H1 (cell line): ENCODE measurements at regions not wholly inside any gene's neighbourhood (a gene's known extent, or its start where the extent isn't known, plus 50 kb on each side); places are given as distances from the start of the nearest gene placed in this dataset.

Experiments
- BCL11A ChIP-seq, 2 experiments: IDR thresholded peaks; one replicate each; pipeline ENCODE4 v1.6.1; 2011; ENCODE audit warnings: low read depth in 2 of 2, low read length in 2 of 2, mild to moderate bottlenecking in 2 of 2
- CHD1 ChIP-seq: IDR thresholded peaks from 2 replicates; pipeline ENCODE4 v1.6.1; 2012; ENCODE audit warnings: low read depth, low read length, improper control_type of control experiment
- GTF2F1 ChIP-seq: IDR thresholded peaks from 2 replicates; pipeline ENCODE4 v1.6.1; 2012; ENCODE audit warnings: low read depth, low read length, improper control_type of control experiment, borderline replicate concordance
- HDAC6 ChIP-seq: IDR thresholded peaks from one replicate; pipeline ENCODE4 v1.7.1; 2012; ENCODE audit warnings: low read depth, mild to moderate bottlenecking, inconsistent platforms, low read length, moderate library complexity
- MAFK ChIP-seq: IDR thresholded peaks from 2 replicates; pipeline ENCODE4 v1.6.1; 2012; ENCODE audit warnings: low read depth, mild to moderate bottlenecking, improper control_type of control experiment, low read length
- POLR2A ChIP-seq, 2 experiments: IDR thresholded peaks; 1 replicate in 1 of 2; 2 replicates in 1 of 2; pipeline ENCODE4 v1.6.1; 2011; ENCODE audit warnings: low read depth in 2 of 2, low read length in 2 of 2, mild to moderate bottlenecking in 2 of 2; ENCODE audit errors: control extremely low read depth in 1 of 2
- TAF7 ChIP-seq: optimal IDR thresholded peaks from 2 replicates; pipeline ENCODE3; 2011; ENCODE audit warnings: low read depth, mild to moderate bottlenecking, inconsistent platforms, low read length, moderate library complexity, borderline replicate concordance
- TF ChIP-seq, protein P1 (sequence below): IDR thresholded peaks from 2 replicates; pipeline ENCODE4 v1.6.1; 2012; ENCODE audit warnings: low read length, inconsistent platforms
- TF ChIP-seq, protein P2 (sequence below): IDR thresholded peaks from 2 replicates; pipeline ENCODE4 v1.6.1; 2011; ENCODE audit warnings: low read depth, mild to moderate bottlenecking, low read length; ENCODE audit not compliant: insufficient read depth
- TF ChIP-seq, protein P3 (sequence below): IDR thresholded peaks from 2 replicates; pipeline ENCODE4 v1.6.1; 2012; ENCODE audit warnings: inconsistent platforms

DNA sequence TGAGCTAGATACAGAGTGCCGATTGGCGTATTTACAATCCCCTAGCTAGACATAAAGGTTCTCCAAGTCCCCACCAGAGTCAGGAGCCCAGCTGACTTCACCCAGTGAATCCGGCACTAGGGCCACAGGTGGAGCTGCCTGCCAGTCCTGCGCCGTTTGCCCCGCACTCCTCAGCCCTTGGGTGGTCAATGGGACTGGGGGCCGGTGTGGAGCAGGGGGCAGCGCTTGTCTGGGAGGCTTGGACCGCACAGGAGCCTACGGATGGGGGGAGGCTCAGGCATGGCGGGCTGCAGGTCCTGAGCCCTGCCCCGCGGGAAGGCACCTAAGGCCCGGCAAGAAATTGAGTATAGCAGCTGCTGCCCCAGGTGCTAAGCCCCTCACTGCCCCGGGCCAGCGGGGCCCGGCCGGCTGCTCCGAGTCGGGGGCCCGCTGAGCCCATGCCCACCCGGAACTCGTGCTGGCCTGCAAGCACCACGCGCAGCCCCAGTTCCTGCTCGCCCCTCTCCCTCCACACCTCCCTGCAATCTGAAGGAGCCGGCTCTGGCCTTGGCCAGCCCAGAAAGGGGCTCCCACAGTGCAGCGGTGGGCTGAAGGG is 1113.8 kb upstream of the LRRTM3 start (continued):
- TF ChIP-seq, protein P1, sequence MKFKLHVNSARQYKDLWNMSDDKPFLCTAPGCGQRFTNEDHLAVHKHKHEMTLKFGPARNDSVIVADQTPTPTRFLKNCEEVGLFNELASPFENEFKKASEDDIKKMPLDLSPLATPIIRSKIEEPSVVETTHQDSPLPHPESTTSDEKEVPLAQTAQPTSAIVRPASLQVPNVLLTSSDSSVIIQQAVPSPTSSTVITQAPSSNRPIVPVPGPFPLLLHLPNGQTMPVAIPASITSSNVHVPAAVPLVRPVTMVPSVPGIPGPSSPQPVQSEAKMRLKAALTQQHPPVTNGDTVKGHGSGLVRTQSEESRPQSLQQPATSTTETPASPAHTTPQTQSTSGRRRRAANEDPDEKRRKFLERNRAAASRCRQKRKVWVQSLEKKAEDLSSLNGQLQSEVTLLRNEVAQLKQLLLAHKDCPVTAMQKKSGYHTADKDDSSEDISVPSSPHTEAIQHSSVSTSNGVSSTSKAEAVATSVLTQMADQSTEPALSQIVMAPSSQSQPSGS, result no peak
- TF ChIP-seq, protein P2, sequence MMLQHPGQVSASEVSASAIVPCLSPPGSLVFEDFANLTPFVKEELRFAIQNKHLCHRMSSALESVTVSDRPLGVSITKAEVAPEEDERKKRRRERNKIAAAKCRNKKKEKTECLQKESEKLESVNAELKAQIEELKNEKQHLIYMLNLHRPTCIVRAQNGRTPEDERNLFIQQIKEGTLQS, result no peak
- TF ChIP-seq MAFK (no peak), HDAC6 (no peak), GTF2F1 (no peak), TAF7 (no peak), POLR2A (IDR thresholded peaks at IDR 0.05; ENCODE audit: control extremely low read depth in 1 of 2, low read depth in 2 of 2, low read length in 2 of 2) (no peak), BCL11A (IDR thresholded peaks at IDR 0.05; ENCODE audit: low read depth in 2 of 2, low read length in 2 of 2) (no peak), CHD1 (no peak)
- TF ChIP-seq, protein P3, sequence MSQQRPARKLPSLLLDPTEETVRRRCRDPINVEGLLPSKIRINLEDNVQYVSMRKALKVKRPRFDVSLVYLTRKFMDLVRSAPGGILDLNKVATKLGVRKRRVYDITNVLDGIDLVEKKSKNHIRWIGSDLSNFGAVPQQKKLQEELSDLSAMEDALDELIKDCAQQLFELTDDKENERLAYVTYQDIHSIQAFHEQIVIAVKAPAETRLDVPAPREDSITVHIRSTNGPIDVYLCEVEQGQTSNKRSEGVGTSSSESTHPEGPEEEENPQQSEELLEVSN, result no peak
